HCT116 (cell line): ENCODE measurements at regions not wholly inside any gene's neighbourhood (a gene's known extent, or its start where the extent isn't known, plus 50 kb on each side); places are given as distances from the start of the nearest gene placed in this dataset.

Experiments
- ATAC-seq: fragments of 200-7000 bp; cut with Tn5 transposase; 2 replicates; pipeline ENCODE4 v1.9.1; 2020; ENCODE audit warnings: mild to moderate bottlenecking, moderate library complexity
- BruUV-seq: library from RNA; stranded (reverse); fragments of 400-500 nt; replicated peaks from 2 replicates; lab custom pipeline; 2021; lab: Mats Ljungman, UMichigan
- CTCF ChIA-PET: fragments of 300-600 bp; sonication (Branson Sonifier 250); formaldehyde crosslinking; loops from one replicate; lab custom pipeline; 2021; ENCODE audit warnings: antibody characterized with exemption; lab: Charles Lee
- POLR2A ChIA-PET: fragments of 300-600, 350-600 bp; sonication (Branson Sonifier 250); formaldehyde crosslinking; loops from one replicate; lab custom pipeline; 2021; ENCODE audit warnings: antibody characterized with exemption; lab: Charles Lee
- RAD21 ChIA-PET, 2 experiments: fragments of 300-600 bp; sonication (Branson Sonifier 250); formaldehyde crosslinking; loops; one replicate each; lab custom pipeline; 2023; ENCODE audit warnings: low total read pairs in 2 of 2; ENCODE audit not compliant: uncharacterized antibody in 2 of 2, unreplicated experiment in 2 of 2, low non-redundant PET in 1 of 2; lab: Charles Lee
- DNase-seq: peaks from one replicate; pipeline ENCODE4 v3.0.0-alpha.2; 2010; ENCODE audit warnings: low read depth, low spot score
- H2AFZ ChIP-seq: fragments of 200-600 bp; shearing (Covaris generic), sonication (generic); 2 replicates; pipeline ENCODE4 v1.6.1; 2017; ENCODE audit warnings: low read depth, mixed run types, mixed read lengths, antibody characterized with exemption, low read length; ENCODE audit not compliant: poor library complexity, severe bottlenecking
- H3K27ac ChIP-seq: 2 replicates; pipeline ENCODE4 v1.5.1; 2012; ENCODE audit warnings: low read depth, low read length
- H3K27me3 ChIP-seq: fragments of 200-600 bp; sonication (generic); 2 replicates; pipeline ENCODE4 v1.6.1; 2016; ENCODE audit warnings: mixed run types, low read length, mixed read lengths; ENCODE audit not compliant: insufficient read depth
- H3K36me3 ChIP-seq, 2 experiments: fragments of 200-500 bp in 1 of 2; fragments of 200-600 bp in 1 of 2; sonication (Bioruptor generic) in 1 of 2; sonication (generic) in 1 of 2; 2 replicates each; pipeline versions ENCODE4 v1.5.1 to v1.6.1; 2014 to 2016; ENCODE audit warnings: low read length in 2 of 2, inconsistent platforms in 1 of 2, mixed read lengths in 1 of 2, mixed run types in 1 of 2; ENCODE audit not compliant: insufficient read depth in 2 of 2, control insufficient read depth in 1 of 2
- H3K4me1 ChIP-seq, 2 experiments: fragments of 200-600 bp in 1 of 2; sonication (generic) in 1 of 2; 2 replicates each; pipeline versions ENCODE4 v1.5.1 to v1.6.1; 2012 to 2017; ENCODE audit warnings: low read length in 2 of 2, inconsistent platforms in 1 of 2, mild to moderate bottlenecking in 1 of 2, mixed read lengths in 1 of 2, mixed run types in 1 of 2, moderate library complexity in 1 of 2; ENCODE audit not compliant: insufficient read depth in 2 of 2, control insufficient read depth in 1 of 2
- H3K4me2 ChIP-seq: fragments of 200-600 bp; sonication (generic); 2 replicates; pipeline ENCODE4 v1.6.1; 2017; ENCODE audit warnings: mixed run types, low read length, mixed read lengths
- H3K4me3 ChIP-seq, 2 experiments: fragments of 200-600 bp in 1 of 2; sonication (generic) in 1 of 2; replicated peaks in 1 of 2; 2 replicates each; pipeline ENCODE4 v1.5.1; 2011 to 2016; ENCODE audit warnings: low read length in 2 of 2, control low read depth in 1 of 2, low read depth in 1 of 2, mild to moderate bottlenecking in 1 of 2, mixed read lengths in 1 of 2, mixed run types in 1 of 2
- H3K79me2 ChIP-seq: fragments of 200-600 bp; sonication (generic); 2 replicates; pipeline ENCODE4 v1.6.1; 2017; ENCODE audit warnings: mild to moderate bottlenecking, mixed run types, low read length, moderate library complexity, mixed read lengths; ENCODE audit not compliant: insufficient read depth
- H3K9ac ChIP-seq: fragments of 200-600 bp; sonication (generic); 2 replicates; pipeline ENCODE4 v1.6.1; 2016; ENCODE audit warnings: low read length, mixed read lengths
- H3K9me2 ChIP-seq: fragments of 200-600 bp; sonication (generic), shearing (Covaris generic); 2 replicates; pipeline ENCODE4 v1.6.1; 2017; ENCODE audit warnings: mixed run types, mild to moderate bottlenecking, moderate library complexity; ENCODE audit not compliant: insufficient read depth
- H3K9me3 ChIP-seq, 2 experiments: fragments of 200-500 bp in 1 of 2; fragments of 200-600 bp in 1 of 2; sonication (Bioruptor generic) in 1 of 2; sonication (generic) in 1 of 2; 2 replicates each; pipeline ENCODE4 v1.6.1; 2014 to 2017; ENCODE audit warnings: low read length in 2 of 2, mixed read lengths in 2 of 2, inconsistent platforms in 1 of 2, low read depth in 1 of 2, mild to moderate bottlenecking in 1 of 2, mixed run types in 1 of 2, moderate library complexity in 1 of 2; ENCODE audit not compliant: control insufficient read depth in 1 of 2, insufficient read depth in 1 of 2
- H4K20me1 ChIP-seq: fragments of 200-600 bp; sonication (generic), shearing (Covaris generic); 2 replicates; pipeline ENCODE4 v1.6.1; 2017; ENCODE audit warnings: mixed run types, mild to moderate bottlenecking, moderate library complexity; ENCODE audit not compliant: insufficient read depth
- CEBPB ChIP-seq: IDR thresholded peaks from 2 replicates; pipeline ENCODE4 v1.6.1; 2012; ENCODE audit warnings: low read depth
- EGR1 ChIP-seq: IDR thresholded peaks from 2 replicates; pipeline ENCODE4 v1.6.1; 2012; ENCODE audit warnings: low read depth
- EZH2phosphoT487 ChIP-seq: fragments of 200-600 bp; IDR thresholded peaks from 2 replicates; pipeline ENCODE4 v1.6.1; 2018; ENCODE audit warnings: antibody characterized with exemption, borderline replicate concordance
- FOSL1 ChIP-seq: IDR thresholded peaks from 2 replicates; pipeline ENCODE4 v1.6.1; 2012; ENCODE audit warnings: low read depth
- JUND ChIP-seq: IDR thresholded peaks from 2 replicates; pipeline ENCODE4 v1.6.1; 2012
- POLR2A ChIP-seq: IDR thresholded peaks from 2 replicates; pipeline ENCODE4 v1.7.0; 2011; ENCODE audit warnings: borderline replicate concordance; ENCODE audit not compliant: insufficient read depth, insufficient read length; ENCODE audit errors: extremely low read depth
- POLR2AphosphoS5 ChIP-seq: IDR thresholded peaks from 2 replicates; pipeline ENCODE4 v1.6.1; 2011; ENCODE audit warnings: mild to moderate bottlenecking, low read depth, low read length, moderate library complexity
- RAD21 ChIP-seq: IDR thresholded peaks from 2 replicates; pipeline ENCODE4 v1.6.1; 2012; ENCODE audit warnings: low read depth, mild to moderate bottlenecking
- SP1 ChIP-seq: IDR thresholded peaks from 2 replicates; pipeline ENCODE4 v1.6.1; 2012; ENCODE audit warnings: low read depth
- TCF7L2 ChIP-seq: IDR thresholded peaks from 2 replicates; pipeline ENCODE4 v1.7.0; 2011; ENCODE audit warnings: borderline replicate concordance, inconsistent platforms; ENCODE audit not compliant: insufficient read depth, insufficient read length; ENCODE audit errors: extremely low read depth
- YY1 ChIP-seq: IDR thresholded peaks from 2 replicates; pipeline ENCODE4 v1.6.1; 2011; ENCODE audit warnings: low read length, low read depth, moderate library complexity, mild to moderate bottlenecking; ENCODE audit not compliant: insufficient replicate concordance; ENCODE audit errors: extremely low read depth
- ZFX ChIP-seq: fragments of 450-650 bp; IDR thresholded peaks from 2 replicates; pipeline ENCODE4 v1.6.1; 2017
- intact Hi-C: fragments of 100-400 bp; cut with micrococcal nuclease; formaldehyde crosslinking; loops from 2 replicates; pipeline ENCODE4 v1.10.0; 2022
- TF ChIP-seq, protein P1 (sequence below): IDR thresholded peaks from 2 replicates; pipeline ENCODE4 v1.6.1; 2012; ENCODE audit warnings: low read depth
- TF ChIP-seq, protein P2 (sequence below), 3 experiments: fragments of 200-600 bp in 1 of 3; sonication (generic) in 1 of 3; IDR thresholded peaks in 2 of 3; conservative IDR thresholded peaks in 1 of 3; 2 replicates each; pipeline ENCODE4 v1.5.1; 2012 to 2017; ENCODE audit warnings: low read depth in 2 of 3, low read length in 2 of 3, antibody characterized with exemption in 1 of 3, borderline replicate concordance in 1 of 3, control low read depth in 1 of 3, mild to moderate bottlenecking in 1 of 3, mixed read lengths in 1 of 3, mixed run types in 1 of 3, moderate library complexity in 1 of 3; ENCODE audit not compliant: insufficient read depth in 1 of 3
- TF ChIP-seq, protein P3 (sequence below): IDR thresholded peaks from 2 replicates; pipeline ENCODE4 v1.6.1; 2012

DNA sequence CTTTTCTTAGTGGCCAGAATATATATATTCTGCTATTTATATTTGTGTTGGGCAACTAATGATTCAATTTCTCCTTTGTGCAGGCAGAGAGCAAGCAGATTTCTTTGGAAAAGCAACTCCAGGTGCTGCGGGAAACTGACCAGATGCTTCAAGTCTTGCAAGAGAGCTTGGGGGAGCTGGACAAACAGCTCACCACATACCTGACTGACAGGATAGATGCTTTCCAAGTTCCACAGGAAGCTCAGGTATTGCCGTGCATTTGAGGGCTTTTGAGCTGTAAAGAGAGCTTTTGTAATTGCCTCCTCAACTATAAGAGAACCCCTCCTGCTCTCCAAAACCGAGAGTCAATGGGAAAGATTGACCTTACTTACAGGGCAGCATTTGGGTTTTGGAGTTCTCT, 203.5 kb downstream of the UTRN start:
- Histone ChIP-seq H3K36me3 (no peaks in the 10 kb centered on the region), H3K4me3 (no peak overlapping the region), H3K4me2 (no peak overlapping the region), H3K9ac (no peak overlapping the region), H4K20me1 (no peaks in the 10 kb centered on the region), H3K79me2 (no peaks in the 10 kb centered on the region), H2AFZ (no peak overlapping the region), H3K27me3 (no peaks in the 10 kb centered on the region), H3K4me1 (no peaks in the 10 kb centered on the region), H3K27ac (no peak overlapping the region), H3K9me3 (no peaks in the 10 kb centered on the region), H3K9me2 (no peaks in the 10 kb centered on the region)
- intact Hi-C loops: no loop called here
- no peak for ATAC-seq
- POLR2A ChIA-PET: no interaction called here
- CTCF ChIA-PET: no interaction called here
- no TSS peak for BruUV-seq
- no peak for TF ChIP-seq FOSL1
- no peak for TF ChIP-seq ZFX
- TF ChIP-seq RAD21: no peak
- DNase-seq: no peak
- RAD21 ChIA-PET: no interaction called here

DNA sequence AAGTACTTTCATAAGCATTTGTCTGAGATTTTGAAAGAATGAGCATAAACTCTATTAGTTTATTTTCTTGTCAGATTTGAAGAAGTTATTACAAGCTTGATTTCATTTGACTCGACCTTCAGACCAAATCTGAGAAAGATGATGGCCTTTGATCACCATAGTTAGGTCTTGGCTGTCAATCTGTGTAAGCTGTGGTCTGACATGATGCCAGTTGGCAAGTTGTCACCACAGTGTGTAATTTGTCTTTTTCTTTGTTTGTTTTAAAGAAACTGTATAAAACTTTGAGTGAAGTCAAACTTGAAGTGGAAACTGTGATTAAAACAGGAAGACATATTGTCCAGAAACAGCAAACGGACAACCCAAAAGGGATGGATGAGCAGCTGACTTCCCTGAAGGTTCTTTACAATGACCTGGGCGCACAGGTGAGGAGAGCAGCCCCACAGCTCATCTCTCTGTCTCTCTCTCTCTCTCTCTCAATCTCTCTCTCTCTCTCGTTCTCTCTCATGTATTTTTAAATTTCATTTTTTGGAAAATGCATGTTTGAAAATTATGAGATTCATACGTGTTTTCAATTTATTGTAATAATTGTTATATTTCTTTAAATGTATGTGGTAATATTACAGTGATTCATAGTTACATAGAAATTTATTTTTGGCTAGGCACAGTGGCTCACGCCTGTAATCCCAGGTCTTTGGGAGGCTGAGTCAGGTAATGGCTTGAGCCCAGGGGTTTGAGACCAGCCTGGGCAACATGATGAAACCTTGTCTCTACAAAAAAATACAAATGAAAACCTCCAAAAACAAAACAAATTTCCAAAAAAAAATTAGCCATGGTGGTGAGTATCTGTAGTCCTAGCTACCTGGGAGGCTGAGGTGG, 208.1 kb downstream of the UTRN start:
- H3K4me3 ChIP-seq: no peak overlapping the region
- ChIA-PET POLR2A (no interaction called here), CTCF (no interaction called here), RAD21 (no interaction called here)
- no peaks in the 10 kb centered on the region for H3K9me3 ChIP-seq
- H3K4me1 ChIP-seq: no peaks in the 10 kb centered on the region
- H3K9me2 ChIP-seq: no peaks in the 10 kb centered on the region
- no peaks in the 10 kb centered on the region for H3K36me3 ChIP-seq
- DNase-seq (no peak), ATAC-seq (no peak)
- H3K79me2 ChIP-seq: no peaks in the 10 kb centered on the region
- H4K20me1 ChIP-seq: no peaks in the 10 kb centered on the region
- H2AFZ ChIP-seq: no peak overlapping the region
- no peak overlapping the region for H3K27ac ChIP-seq
- H3K4me2 ChIP-seq: no peak overlapping the region
- no peaks in the 10 kb centered on the region for H3K27me3 ChIP-seq
- no peak overlapping the region for H3K9ac ChIP-seq
- intact Hi-C loops: no loop called here
- no TSS peak for BruUV-seq
- TF ChIP-seq CEBPB (no peak), SP1 (no peak), EGR1 (no peak), EZH2phosphoT487 (no peak), POLR2A (no peak), POLR2AphosphoS5 (no peak), JUND (no peak), TCF7L2 (no peak), YY1 (no peak)
- TF ChIP-seq, protein P1, sequence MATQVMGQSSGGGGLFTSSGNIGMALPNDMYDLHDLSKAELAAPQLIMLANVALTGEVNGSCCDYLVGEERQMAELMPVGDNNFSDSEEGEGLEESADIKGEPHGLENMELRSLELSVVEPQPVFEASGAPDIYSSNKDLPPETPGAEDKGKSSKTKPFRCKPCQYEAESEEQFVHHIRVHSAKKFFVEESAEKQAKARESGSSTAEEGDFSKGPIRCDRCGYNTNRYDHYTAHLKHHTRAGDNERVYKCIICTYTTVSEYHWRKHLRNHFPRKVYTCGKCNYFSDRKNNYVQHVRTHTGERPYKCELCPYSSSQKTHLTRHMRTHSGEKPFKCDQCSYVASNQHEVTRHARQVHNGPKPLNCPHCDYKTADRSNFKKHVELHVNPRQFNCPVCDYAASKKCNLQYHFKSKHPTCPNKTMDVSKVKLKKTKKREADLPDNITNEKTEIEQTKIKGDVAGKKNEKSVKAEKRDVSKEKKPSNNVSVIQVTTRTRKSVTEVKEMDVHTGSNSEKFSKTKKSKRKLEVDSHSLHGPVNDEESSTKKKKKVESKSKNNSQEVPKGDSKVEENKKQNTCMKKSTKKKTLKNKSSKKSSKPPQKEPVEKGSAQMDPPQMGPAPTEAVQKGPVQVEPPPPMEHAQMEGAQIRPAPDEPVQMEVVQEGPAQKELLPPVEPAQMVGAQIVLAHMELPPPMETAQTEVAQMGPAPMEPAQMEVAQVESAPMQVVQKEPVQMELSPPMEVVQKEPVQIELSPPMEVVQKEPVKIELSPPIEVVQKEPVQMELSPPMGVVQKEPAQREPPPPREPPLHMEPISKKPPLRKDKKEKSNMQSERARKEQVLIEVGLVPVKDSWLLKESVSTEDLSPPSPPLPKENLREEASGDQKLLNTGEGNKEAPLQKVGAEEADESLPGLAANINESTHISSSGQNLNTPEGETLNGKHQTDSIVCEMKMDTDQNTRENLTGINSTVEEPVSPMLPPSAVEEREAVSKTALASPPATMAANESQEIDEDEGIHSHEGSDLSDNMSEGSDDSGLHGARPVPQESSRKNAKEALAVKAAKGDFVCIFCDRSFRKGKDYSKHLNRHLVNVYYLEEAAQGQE: no peak
- TF ChIP-seq, protein P2, sequence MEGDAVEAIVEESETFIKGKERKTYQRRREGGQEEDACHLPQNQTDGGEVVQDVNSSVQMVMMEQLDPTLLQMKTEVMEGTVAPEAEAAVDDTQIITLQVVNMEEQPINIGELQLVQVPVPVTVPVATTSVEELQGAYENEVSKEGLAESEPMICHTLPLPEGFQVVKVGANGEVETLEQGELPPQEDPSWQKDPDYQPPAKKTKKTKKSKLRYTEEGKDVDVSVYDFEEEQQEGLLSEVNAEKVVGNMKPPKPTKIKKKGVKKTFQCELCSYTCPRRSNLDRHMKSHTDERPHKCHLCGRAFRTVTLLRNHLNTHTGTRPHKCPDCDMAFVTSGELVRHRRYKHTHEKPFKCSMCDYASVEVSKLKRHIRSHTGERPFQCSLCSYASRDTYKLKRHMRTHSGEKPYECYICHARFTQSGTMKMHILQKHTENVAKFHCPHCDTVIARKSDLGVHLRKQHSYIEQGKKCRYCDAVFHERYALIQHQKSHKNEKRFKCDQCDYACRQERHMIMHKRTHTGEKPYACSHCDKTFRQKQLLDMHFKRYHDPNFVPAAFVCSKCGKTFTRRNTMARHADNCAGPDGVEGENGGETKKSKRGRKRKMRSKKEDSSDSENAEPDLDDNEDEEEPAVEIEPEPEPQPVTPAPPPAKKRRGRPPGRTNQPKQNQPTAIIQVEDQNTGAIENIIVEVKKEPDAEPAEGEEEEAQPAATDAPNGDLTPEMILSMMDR (IDR thresholded peaks at IDR 0.05 in 2 of 3, conservative IDR thresholded peaks at IDR 0.05 in 1 of 3; ENCODE audit: borderline replicate concordance in 1 of 3, insufficient read depth in 1 of 3, low read depth in 2 of 3, low read length in 2 of 3): no peak
- TF ChIP-seq, protein P3, sequence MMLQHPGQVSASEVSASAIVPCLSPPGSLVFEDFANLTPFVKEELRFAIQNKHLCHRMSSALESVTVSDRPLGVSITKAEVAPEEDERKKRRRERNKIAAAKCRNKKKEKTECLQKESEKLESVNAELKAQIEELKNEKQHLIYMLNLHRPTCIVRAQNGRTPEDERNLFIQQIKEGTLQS: no peak
